ENCODE measurements at regions not wholly inside any gene's neighbourhood (a gene's known extent, or its start where the extent isn't known, plus 50 kb on each side); places are given as distances from the start of the nearest gene placed in this dataset.

DNA sequence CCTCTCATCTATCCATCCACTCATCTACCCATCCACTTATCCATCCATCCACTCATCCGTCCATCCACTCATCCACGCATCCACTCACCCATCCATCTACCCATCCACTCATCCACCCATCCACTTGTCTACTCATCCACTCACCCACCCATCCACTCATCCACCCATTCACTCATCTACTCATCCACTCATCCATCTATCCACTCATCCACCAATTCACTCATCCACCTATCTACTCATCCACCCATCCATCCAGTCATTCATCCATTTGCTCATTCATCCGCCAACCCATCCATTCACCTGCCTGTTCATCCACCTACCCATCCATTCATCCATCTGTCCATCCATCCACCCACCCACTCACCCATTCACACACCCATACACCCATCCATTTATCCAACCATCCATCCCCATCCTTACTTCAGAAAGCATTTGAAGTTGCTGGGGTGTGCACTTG lies 329.6 kb downstream of the SEC14L1 start:
- TF ChIP-seq, protein P1, sequence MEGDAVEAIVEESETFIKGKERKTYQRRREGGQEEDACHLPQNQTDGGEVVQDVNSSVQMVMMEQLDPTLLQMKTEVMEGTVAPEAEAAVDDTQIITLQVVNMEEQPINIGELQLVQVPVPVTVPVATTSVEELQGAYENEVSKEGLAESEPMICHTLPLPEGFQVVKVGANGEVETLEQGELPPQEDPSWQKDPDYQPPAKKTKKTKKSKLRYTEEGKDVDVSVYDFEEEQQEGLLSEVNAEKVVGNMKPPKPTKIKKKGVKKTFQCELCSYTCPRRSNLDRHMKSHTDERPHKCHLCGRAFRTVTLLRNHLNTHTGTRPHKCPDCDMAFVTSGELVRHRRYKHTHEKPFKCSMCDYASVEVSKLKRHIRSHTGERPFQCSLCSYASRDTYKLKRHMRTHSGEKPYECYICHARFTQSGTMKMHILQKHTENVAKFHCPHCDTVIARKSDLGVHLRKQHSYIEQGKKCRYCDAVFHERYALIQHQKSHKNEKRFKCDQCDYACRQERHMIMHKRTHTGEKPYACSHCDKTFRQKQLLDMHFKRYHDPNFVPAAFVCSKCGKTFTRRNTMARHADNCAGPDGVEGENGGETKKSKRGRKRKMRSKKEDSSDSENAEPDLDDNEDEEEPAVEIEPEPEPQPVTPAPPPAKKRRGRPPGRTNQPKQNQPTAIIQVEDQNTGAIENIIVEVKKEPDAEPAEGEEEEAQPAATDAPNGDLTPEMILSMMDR (conservative IDR thresholded peaks at IDR 0.05; ENCODE audit: low read depth, low read length): no peak
- Histone ChIP-seq H3K4me3 (IDR thresholded peaks at IDR 0.05; ENCODE audit: insufficient read depth, low read depth, low read length) (no peak overlapping the region), H3K36me3 (ENCODE audit: insufficient read depth) (no peaks in the 10 kb centered on the region), H3K9ac (no peak overlapping the region), H3K27ac (no peak overlapping the region), H3K4me2 (peak overlapping the region; percentile 67; the same call in 1 of the 2 replicates), H3K27me3 (ENCODE audit: insufficient read depth, low read depth) (no peaks in the 10 kb centered on the region), H3K4me1 (ENCODE audit: low read depth, poor library complexity, severe bottlenecking) (peaks cover 69% of the 10 kb centered on the region), H3K79me2 (ENCODE audit: insufficient read depth, low read depth) (peaks cover 81% of the 10 kb centered on the region), H4K20me1 (ENCODE audit: insufficient read depth) (no peaks in the 10 kb centered on the region; the same call in 1 of the 2 replicates), H2AFZ (ENCODE audit: low read depth) (no peak overlapping the region)

DNA sequence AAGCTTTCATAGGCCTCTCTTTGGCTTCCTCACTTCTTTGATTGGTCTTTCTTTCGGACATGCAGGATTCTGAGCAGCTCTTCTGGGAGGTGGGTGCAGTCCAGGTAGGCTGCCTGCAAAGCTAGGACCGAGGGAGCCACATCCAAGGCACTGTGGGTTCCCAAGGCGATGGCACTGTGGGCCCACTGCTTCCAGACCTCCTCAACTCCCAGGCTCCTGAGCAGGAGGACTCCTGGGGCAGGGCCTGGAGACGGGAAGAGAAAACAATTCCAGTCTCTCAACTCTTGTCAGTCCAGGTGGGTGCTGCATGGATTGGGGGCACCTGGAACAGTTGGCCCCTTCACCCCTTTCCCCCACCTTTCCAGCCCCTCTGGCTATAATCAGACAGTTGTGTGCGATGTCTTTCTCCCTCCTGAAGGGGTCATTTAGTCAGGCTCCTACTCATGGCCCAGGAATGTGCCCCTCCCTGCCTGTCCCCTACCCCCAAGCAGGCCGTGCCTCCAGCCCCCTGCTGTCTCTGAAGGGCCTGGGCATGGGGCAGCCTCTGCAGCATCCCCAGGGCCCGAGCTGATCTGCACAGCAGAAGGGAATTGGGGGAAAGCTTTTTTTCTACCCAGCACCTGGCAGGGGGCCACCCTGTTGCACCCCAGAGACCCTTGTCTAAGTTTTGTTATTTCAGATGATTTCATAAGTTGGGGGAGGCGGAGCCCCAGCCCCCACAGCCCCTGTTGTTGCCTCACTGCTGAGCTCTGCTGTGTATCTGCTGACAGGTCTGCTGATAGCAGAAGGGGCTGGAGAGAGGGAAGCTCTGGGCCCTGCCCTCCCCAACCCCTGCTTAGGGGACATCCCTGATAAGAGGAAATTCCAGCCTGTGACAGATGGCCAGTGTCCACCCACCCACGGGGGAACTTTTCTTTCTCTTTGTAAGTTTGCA lies 330.3 kb downstream of the SEC14L1 start:
- Histone ChIP-seq H4K20me1 (ENCODE audit: insufficient read depth) (no peaks in the 10 kb centered on the region; the same call in 1 of the 2 replicates), H3K27ac (peak overlapping the region; percentile 67), H3K27me3 (ENCODE audit: insufficient read depth, low read depth) (no peaks in the 10 kb centered on the region), H3K4me3 (IDR thresholded peaks at IDR 0.05; ENCODE audit: insufficient read depth, low read depth, low read length) (no peak overlapping the region), H2AFZ (ENCODE audit: low read depth) (no peak overlapping the region), H3K9ac (no peak overlapping the region), H3K4me2 (peak overlapping the region; percentile 67), H3K79me2 (ENCODE audit: insufficient read depth, low read depth) (peaks cover 87% of the 10 kb centered on the region), H3K36me3 (ENCODE audit: insufficient read depth) (no peaks in the 10 kb centered on the region), H3K4me1 (ENCODE audit: low read depth, poor library complexity, severe bottlenecking) (peaks cover 69% of the 10 kb centered on the region)
- TF ChIP-seq, protein P1 (conservative IDR thresholded peaks at IDR 0.05; ENCODE audit: low read depth, low read length): no peak

DNA sequence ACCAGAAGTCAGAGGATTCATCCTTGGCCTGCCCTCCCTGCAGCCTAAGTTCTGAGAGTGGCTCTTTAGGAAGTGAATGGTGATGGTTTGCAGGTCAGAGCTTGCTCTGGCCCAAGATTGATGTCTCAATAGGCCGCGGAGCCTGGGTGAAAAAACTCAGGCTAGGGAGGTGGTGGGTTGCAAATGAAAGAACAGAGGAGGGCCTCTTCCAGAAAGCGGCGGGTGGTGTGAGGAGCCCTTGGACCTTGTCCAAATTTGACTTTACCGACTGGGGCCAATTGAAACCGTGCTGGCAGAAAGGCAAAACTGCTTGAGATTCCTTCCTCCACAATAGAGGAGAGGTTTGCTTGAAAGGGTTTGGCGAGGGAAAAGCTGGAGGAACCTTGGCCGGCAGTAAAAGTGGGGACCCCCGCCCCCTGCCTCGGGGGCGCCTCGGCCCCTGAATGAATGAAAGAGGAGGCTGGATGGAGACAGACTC lies 331.3 kb downstream of the SEC14L1 start:
- H3K79me2 ChIP-seq (ENCODE audit: insufficient read depth, low read depth): peaks cover 87% of the 10 kb centered on the region
- H3K4me3 ChIP-seq (IDR thresholded peaks at IDR 0.05; ENCODE audit: insufficient read depth, low read depth, low read length): no peak overlapping the region
- H3K27me3 ChIP-seq (ENCODE audit: insufficient read depth, low read depth): no peaks in the 10 kb centered on the region
- H2AFZ ChIP-seq (ENCODE audit: low read depth): no peak overlapping the region
- H3K9ac ChIP-seq: peak overlapping the region; percentile 20; the same call in 1 of the 2 replicates
- H3K36me3 ChIP-seq (ENCODE audit: insufficient read depth): no peaks in the 10 kb centered on the region
- peak overlapping the region; percentile 67 for H3K27ac ChIP-seq
- no peaks in the 10 kb centered on the region; the same call in 1 of the 2 replicates for H4K20me1 ChIP-seq (ENCODE audit: insufficient read depth)
- TF ChIP-seq, protein P1 (conservative IDR thresholded peaks at IDR 0.05; ENCODE audit: low read depth, low read length): no peak
- H3K4me1 ChIP-seq (ENCODE audit: low read depth, poor library complexity, severe bottlenecking): peaks cover 71% of the 10 kb centered on the region
- peak overlapping the region; percentile 67 for H3K4me2 ChIP-seq

DNA sequence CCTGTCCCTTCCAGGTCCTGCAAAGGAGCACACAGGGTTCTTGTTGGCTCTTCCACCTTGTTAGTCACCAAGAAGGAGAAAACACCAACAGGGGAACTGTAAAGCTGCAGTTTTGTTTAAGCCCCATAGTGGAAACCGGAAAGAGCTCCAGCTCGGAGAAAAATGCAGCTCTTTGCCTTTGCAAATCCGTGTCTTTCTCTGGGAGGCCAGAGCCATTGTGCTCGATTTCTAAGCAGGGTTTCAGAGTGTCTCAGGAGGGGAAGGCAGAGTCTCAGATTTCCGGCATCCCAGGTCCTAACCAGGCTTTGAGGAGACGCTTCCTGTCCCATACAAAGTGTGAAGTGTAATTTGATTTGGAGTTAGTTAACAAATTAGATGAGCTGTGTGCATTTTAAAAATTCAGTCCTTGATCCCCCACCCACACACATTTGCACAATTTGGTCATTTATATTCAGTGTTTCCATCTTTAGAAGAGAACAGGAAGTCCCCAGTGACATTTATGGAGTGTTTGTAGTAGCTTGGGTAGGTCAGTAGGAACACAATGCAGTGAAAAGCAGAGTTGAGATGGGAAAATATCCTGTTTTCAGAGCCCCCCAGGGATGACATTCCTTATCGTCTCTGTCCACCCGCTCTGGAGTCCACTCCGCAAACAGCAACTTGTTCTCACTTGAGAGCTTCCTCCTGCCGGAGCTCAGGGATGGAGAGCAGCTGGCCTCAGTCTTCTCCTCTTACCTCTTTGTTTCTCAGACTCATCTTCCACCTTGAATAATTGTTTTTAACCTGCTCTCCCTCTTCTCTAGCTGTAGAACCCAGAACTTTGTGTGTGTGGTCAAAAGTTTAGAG lies 331.9 kb downstream of the SEC14L1 start:
- TF ChIP-seq, protein P1 (conservative IDR thresholded peaks at IDR 0.05; ENCODE audit: low read depth, low read length): no peak
- H3K27ac ChIP-seq: peak overlapping the region; percentile 67
- no peaks in the 10 kb centered on the region for H3K27me3 ChIP-seq (ENCODE audit: insufficient read depth, low read depth)
- peaks cover 71% of the 10 kb centered on the region for H3K4me1 ChIP-seq (ENCODE audit: low read depth, poor library complexity, severe bottlenecking)
- peaks cover 87% of the 10 kb centered on the region for H3K79me2 ChIP-seq (ENCODE audit: insufficient read depth, low read depth)
- peak overlapping the region; percentile 67 for H3K4me2 ChIP-seq
- H3K36me3 ChIP-seq (ENCODE audit: insufficient read depth): no peaks in the 10 kb centered on the region
- no peak overlapping the region for H2AFZ ChIP-seq (ENCODE audit: low read depth)
- no peaks in the 10 kb centered on the region; the same call in 1 of the 2 replicates for H4K20me1 ChIP-seq (ENCODE audit: insufficient read depth)
- H3K4me3 ChIP-seq (IDR thresholded peaks at IDR 0.05; ENCODE audit: insufficient read depth, low read depth, low read length): no peak overlapping the region
- H3K9ac ChIP-seq: peak overlapping the region; percentile 20; the same call in 1 of the 2 replicates
